Cardiac fibroblast (primary cell): ENCODE measurements at regions not wholly inside any gene's neighbourhood (a gene's known extent, or its start where the extent isn't known, plus 50 kb on each side); places are given as distances from the start of the nearest gene placed in this dataset.
"Not testable (repeated sequence)": the region's sequence is repeated elsewhere in the genome, so short reads cannot be mapped to it uniquely, and the experiment has no call there.

Experiments used
- DNase-seq, 2 donors: peaks; one replicate each; pipeline versions ENCODE4 v3.0.0 to v3.0.0-alpha.2; 2010; ENCODE audit warnings: low read depth in 2 of 2
- H3K4me3 ChIP-seq, 2 donors: replicated peaks in 1 of 2; 1 replicate in 1 of 2; 2 replicates in 1 of 2; pipeline ENCODE4 v1.5.1; 2011; ENCODE audit warnings: low read depth in 2 of 2, low read length in 2 of 2, mild to moderate bottlenecking in 2 of 2, moderate library complexity in 1 of 2
- CTCF ChIP-seq: IDR thresholded peaks from one replicate; pipeline ENCODE4 v1.5.1; 2011; ENCODE audit warnings: low read depth, mild to moderate bottlenecking, low read length, inconsistent platforms

GRCh38 chr4:19473569-19473968 lies 778.1 kb upstream of the SLIT2 start:
- TF ChIP-seq CTCF = no peak
- H3K4me3 ChIP-seq = no peak overlapping the region
- peak in 1 of 2 donors; percentile 14 for DNase-seq

GRCh38 chr4:19472666-19473065 lies 779.0 kb upstream of the SLIT2 start:
- no peak for TF ChIP-seq CTCF
- H3K4me3 ChIP-seq = no peak overlapping the region

GRCh38 chr4:19470001-19470400 lies 781.7 kb upstream of the SLIT2 start:
- DNase-seq, H3K4me3 ChIP-seq: not testable (repeated sequence)

More at GRCh38 chr4:19472666-19473065, 779.0 kb upstream of the SLIT2 start:
- peak in 1 of 2 donors; percentile 34 for DNase-seq

- H3K4me3 ChIP-seq = no peak overlapping the region
- no peak for DNase-seq
- no peak for TF ChIP-seq CTCF
Observed at GRCh38 chr4:19462117-19462516, 789.6 kb upstream of the SLIT2 start.

- no peak for DNase-seq
- no peak for TF ChIP-seq CTCF
- no peak overlapping the region for H3K4me3 ChIP-seq
Observed at GRCh38 chr4:19455850-19456602, 795.7 kb upstream of the SLIT2 start.

- H3K4me3 ChIP-seq = no peak overlapping the region
- no peak for TF ChIP-seq CTCF
- no peak for DNase-seq
Observed at GRCh38 chr4:19455196-19455595, 796.5 kb upstream of the SLIT2 start.

GRCh38 chr4:19438233-19438632 lies 813.5 kb upstream of the SLIT2 start:
- no peak overlapping the region for H3K4me3 ChIP-seq
- DNase-seq = peak; percentile 1 to 56
- no peak for TF ChIP-seq CTCF
